Glutamatergic neuron (in vitro differentiated cells): ENCODE measurements at regions not wholly inside any gene's neighbourhood (a gene's known extent, or its start where the extent isn't known, plus 50 kb on each side); places are given as distances from the start of the nearest gene placed in this dataset.
"Not testable (repeated sequence)": the region's sequence is repeated elsewhere in the genome, so short reads cannot be mapped to it uniquely, and the experiment has no call there.

Experiments used
- DNase-seq: peaks from one replicate; pipeline ENCODE4 v3.0.0; 2022
- H3K27ac Mint-ChIP-seq: one replicate; pipeline ENCODE4 v1.8.0; 2020; ENCODE audit warnings: mild to moderate bottlenecking, mixed read lengths, inconsistent platforms; ENCODE audit not compliant: unreplicated experiment
- H3K27me3 Mint-ChIP-seq: one replicate; pipeline ENCODE4 v1.8.0; 2020; ENCODE audit warnings: mild to moderate bottlenecking, moderate library complexity, mixed read lengths, inconsistent platforms; ENCODE audit not compliant: unreplicated experiment
- H3K36me3 Mint-ChIP-seq: one replicate; pipeline ENCODE4 v1.8.0; 2020; ENCODE audit warnings: mild to moderate bottlenecking, mixed read lengths, inconsistent platforms; ENCODE audit not compliant: unreplicated experiment
- H3K4me1 Mint-ChIP-seq: one replicate; pipeline ENCODE4 v1.8.0; 2020; ENCODE audit warnings: mild to moderate bottlenecking, low read depth, mixed read lengths, inconsistent platforms; ENCODE audit not compliant: unreplicated experiment
- H3K4me3 Mint-ChIP-seq: one replicate; pipeline ENCODE4 v1.8.0; 2020; ENCODE audit warnings: mild to moderate bottlenecking, mixed read lengths, inconsistent platforms; ENCODE audit not compliant: unreplicated experiment
- H3K9me3 Mint-ChIP-seq: one replicate; pipeline ENCODE4 v1.8.0; 2020; ENCODE audit warnings: mild to moderate bottlenecking, moderate library complexity, mixed read lengths, inconsistent platforms; ENCODE audit not compliant: unreplicated experiment
- CTCF ChIP-seq: fragments of 200-600 bp; sonication (generic); IDR thresholded peaks from one replicate; pipeline ENCODE4 v1.5.0; 2021; ENCODE audit not compliant: partially characterized antibody, unreplicated experiment

GRCh38 chrX:67044029-67044653, 405.3 kb upstream of the EDA2R start:
- H3K27ac Mint-ChIP-seq: no peak overlapping the region
- no peak for TF ChIP-seq CTCF
- no peaks in the 10 kb centered on the region for H3K4me1 Mint-ChIP-seq
- H3K9me3 Mint-ChIP-seq: no peaks in the 10 kb centered on the region
- no peaks in the 10 kb centered on the region for H3K27me3 Mint-ChIP-seq
- H3K36me3 Mint-ChIP-seq: no peaks in the 10 kb centered on the region
- H3K4me3 Mint-ChIP-seq: no peak overlapping the region
- DNase-seq: no peak

- DNase-seq: no peak
- Mint-ChIP-seq H3K36me3 (no peaks in the 10 kb centered on the region), H3K27ac (no peak overlapping the region), H3K4me3 (no peak overlapping the region), H3K4me1 (no peaks in the 10 kb centered on the region), H3K9me3 (peaks cover 3% of the 10 kb centered on the region), H3K27me3 (peaks cover 1% of the 10 kb centered on the region)
- TF ChIP-seq CTCF: no peak
These were observed 365.6 kb upstream of the EDA2R start for GRCh38 chrX:67004451-67004850.

- no peak for DNase-seq
- Mint-ChIP-seq H3K27me3 (peaks cover 2% of the 10 kb centered on the region), H3K36me3 (no peaks in the 10 kb centered on the region), H3K4me1 (peaks cover 3% of the 10 kb centered on the region), H3K27ac (no peak overlapping the region), H3K4me3 (no peak overlapping the region), H3K9me3 (peaks cover 2% of the 10 kb centered on the region)
- TF ChIP-seq CTCF: no peak
These were observed 355.9 kb upstream of the EDA2R start for GRCh38 chrX:66994729-66995128.

GRCh38 chrX:66992077-66992476, 353.2 kb upstream of the EDA2R start:
- H3K9me3 Mint-ChIP-seq, H3K27ac Mint-ChIP-seq, H3K36me3 Mint-ChIP-seq, H3K4me1 Mint-ChIP-seq, DNase-seq, H3K4me3 Mint-ChIP-seq, H3K27me3 Mint-ChIP-seq: not testable (repeated sequence)

GRCh38 chrX:66988331-66988730, 349.5 kb upstream of the EDA2R start:
- no peaks in the 10 kb centered on the region for H3K36me3 Mint-ChIP-seq
- no peaks in the 10 kb centered on the region for H3K27me3 Mint-ChIP-seq
- H3K4me3 Mint-ChIP-seq: no peak overlapping the region
- no peak overlapping the region for H3K27ac Mint-ChIP-seq
- H3K9me3 Mint-ChIP-seq: no peaks in the 10 kb centered on the region
- no peak for DNase-seq
- no peak for TF ChIP-seq CTCF
- H3K4me1 Mint-ChIP-seq: no peaks in the 10 kb centered on the region
